NCI-H2196 (cell line): ENCODE measurements at regions not wholly inside any gene's neighbourhood (a gene's known extent, or its start where the extent isn't known, plus 50 kb on each side); places are given as distances from the start of the nearest gene placed in this dataset.
A peak's percentile ranks its signal among the peaks of the same experiment; 100 is the strongest.

Experiments
- DNase-seq: peaks from one replicate; lab custom pipeline; 2025; ENCODE audit not compliant: unreplicated experiment; lab: John Stamatoyannopoulos, UW

DNA sequence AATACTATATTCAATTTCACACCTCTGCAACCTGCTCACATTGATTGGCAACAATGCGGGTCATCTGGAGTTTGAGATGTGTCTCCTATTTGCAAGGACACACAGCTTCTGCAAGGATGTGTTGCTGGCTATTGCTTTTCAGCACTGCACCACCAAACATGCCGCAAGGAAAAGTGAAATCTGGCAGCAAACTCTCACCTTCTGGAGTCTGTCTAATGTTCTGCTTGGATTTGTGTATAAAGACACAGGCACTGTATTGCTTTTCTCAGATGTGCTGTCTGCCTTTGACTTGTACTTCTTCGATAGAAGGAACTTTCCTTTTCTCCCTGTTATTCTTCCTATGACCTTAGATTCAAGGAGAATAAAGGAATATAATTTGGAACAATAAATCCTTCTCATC lies 138.6 kb upstream of the EPHA4 start:
- no peak for DNase-seq

DNA sequence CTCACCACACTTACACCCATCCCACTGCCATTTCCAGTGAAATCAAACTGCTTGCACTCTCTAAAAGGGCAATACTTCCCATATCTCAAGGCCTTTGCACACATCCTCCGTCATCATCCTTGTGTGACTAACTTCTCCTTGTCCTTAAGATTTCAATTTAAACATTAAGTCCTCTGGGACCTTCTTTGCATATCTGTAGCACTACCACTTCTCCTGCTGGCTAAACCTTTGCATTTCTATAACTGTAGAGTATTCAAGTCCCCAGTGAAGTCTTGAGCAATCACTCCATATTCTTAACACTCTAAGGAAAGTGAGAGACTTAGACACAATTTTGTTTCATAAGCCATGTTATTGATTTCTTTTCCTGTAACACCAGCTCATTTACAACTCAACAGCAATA lies 136.8 kb upstream of the EPHA4 start:
- no peak for DNase-seq

GRCh38 chr2:221705185-221705877 lies 133.2 kb upstream of the EPHA4 start:
- no peak for DNase-seq

DNA sequence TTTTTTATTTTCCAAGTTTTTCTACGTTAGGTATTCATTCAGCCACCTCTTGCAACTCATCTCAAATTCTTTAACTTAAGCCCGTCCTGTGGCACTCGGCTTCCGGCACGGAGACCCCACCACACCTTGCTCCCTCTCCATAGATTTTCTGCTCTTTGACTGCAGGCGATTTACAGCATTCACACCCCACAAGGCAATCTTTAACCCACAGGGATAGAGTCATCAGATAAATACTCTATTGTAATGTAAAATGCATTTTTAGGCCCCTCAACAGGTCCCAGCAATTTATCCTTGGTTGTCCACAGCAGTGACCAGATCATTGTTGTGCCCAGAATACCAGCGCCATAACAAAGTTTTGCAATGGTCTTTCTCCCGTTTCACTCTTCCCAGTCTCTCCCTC lies 132.3 kb upstream of the EPHA4 start:
- no peak for DNase-seq

DNA sequence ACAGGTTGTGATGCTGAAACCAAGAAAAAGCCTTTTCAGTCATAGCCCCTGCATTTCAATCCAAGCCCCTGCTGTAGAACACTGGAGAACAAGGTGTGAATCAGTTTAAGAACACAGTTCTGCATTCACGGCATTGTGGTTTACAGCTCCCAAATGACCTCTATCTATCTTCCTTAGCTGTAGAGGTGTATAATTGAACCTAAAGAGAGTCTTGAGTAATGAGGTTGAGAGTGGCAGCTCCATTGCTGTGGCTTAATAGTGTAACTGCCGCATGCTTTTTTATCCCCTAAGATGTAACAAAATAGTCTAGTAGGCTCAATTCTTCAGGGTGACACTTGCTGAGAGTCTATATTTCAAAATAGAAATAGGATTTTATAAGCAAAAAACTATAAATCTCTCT lies 121.3 kb upstream of the EPHA4 start:
- DNase-seq = no peak

DNA sequence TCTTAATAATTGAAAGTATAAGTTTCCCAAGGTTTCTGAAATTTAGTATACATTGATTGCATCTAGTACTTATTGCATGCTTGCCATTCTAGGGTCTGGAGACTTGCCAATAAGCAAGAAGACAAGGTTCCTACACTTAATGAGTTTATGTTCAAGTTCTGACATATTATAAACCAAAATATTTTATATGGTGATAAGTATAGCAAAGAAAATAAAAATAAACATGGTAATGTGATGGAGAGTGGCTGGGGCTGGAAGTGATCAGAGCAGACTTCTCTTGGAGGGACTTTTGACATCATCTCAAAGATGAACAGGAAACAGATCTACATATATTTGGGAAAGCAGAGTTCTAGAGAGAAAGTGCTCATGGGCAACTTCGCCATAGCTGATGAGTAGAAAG lies 119.5 kb upstream of the EPHA4 start:
- no peak for DNase-seq

GRCh38 chr2:221689140-221689539 lies 117.0 kb upstream of the EPHA4 start:
- DNase-seq = no peak

DNA sequence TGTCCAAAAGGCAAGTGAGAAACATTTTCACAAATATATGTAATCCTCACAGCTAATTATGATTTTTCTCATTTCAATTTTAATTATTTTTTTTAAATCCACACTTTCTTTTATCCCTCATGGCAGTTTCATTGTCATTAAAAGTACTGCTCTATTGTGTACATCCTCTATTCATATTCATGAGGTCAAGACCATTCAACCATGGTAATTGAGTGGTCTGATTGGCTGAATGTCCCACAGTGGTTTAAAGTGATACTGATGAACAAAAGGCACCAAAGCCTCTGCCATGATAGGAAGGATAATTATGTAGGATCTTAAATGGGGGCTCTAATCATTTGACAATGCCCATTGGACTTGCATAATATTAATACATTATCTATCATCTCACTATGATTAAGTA lies 108.4 kb upstream of the EPHA4 start:
- no peak for DNase-seq

DNA sequence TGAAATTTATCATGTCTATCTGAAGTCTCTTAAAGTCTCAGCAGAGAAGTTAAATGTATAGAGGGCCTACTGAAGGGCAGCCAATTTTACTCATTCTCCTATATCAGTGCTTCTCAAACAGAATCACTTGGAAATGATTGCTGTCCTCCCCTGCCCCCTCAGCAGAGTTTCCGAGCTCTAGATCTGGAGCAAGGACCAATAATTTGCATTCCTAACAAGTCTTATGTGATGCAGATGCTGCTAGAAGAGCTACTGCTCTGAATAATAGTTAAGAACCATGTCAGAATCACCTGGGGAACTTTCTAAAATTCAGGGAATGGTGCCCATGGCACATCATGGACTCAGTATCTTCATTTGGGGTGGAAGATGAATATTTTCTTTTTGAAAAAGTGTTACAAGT lies 105.6 kb upstream of the EPHA4 start:
- DNase-seq = no peak

GRCh38 chr2:221676566-221677172 lies 104.6 kb upstream of the EPHA4 start:
- DNase-seq = no peak

- no peak for DNase-seq
Measured at GRCh38 chr2:221675201-221675908, 103.3 kb upstream of the EPHA4 start.

DNA sequence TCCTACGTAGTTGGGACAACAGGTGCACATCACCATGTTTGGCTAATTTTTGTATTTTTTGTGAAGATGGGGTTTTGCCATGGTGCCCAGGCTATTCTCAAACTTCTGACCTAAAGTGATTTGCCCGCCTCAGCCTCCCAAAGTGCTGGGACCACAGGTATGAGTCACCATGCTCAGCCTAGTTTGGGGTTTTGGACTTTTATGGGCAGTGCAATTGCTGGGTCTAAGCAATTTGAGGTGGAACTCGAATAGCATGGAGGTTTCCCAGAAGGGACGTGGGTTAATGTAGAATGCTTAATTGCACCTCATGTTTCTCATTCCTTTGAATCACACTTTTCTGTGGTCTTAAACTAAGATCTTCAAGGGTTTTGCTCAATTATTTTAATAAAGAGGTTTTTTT lies 102.3 kb upstream of the EPHA4 start:
- no peak for DNase-seq

DNA sequence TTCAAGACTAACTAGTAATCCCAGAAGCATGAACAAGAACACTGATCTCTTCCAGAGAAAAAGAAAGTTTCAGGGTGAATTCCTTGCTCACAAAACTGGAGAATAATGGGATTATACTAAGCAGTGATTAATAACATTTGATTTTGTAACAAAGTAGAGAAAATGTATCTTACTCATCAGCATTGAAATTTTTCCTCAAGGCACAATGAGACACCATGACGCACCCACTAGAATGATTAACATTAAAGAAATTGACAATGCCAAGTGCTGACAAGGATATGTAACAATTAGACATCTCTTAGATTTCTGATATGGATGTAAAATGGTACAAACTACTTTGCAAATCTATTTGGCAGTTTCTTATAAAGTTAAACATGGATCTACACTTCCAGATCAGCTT lies 101.1 kb upstream of the EPHA4 start:
- DNase-seq = no peak

DNA sequence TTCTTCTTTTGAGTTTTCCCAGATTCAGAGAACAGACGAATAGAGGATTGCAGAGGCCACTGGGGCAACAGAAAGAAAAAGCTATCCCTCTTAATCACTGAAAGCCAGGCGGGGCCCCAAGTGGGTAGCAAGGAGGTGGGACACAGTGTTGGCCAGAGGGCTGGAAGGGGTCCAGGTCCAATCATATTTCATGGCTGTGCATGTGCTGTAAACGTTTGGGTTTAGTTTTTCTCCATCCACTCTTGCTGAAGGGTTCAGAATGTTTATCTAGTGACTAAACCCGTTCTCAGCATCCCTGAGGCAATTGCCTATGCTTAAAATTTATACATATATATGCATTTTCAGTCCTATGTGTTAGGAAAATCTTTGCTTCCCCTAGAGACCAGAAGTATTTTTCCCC lies 99.4 kb upstream of the EPHA4 start:
- DNase-seq = no peak

GRCh38 chr2:221662689-221663391 lies 90.7 kb upstream of the EPHA4 start:
- DNase-seq = no peak

DNA sequence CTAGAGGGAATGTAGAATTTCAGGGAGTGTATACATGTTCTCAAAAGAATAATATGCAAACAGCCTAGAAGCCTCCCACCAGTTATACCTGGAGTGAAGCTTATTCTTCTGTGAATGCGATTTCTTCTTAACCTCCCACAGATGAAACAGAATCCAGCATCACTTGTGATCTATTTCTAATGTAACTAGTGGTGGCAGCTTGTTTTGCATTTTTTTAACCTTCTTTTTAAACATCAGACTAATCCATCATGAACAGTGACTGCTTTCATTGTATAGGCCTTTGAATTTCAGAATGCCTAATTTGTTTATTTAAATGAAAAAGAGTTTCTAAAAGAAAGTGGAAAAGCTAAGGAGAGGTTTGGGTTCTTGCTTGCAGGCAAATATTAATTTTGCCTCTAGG lies 85.7 kb upstream of the EPHA4 start:
- DNase-seq = no peak

DNA sequence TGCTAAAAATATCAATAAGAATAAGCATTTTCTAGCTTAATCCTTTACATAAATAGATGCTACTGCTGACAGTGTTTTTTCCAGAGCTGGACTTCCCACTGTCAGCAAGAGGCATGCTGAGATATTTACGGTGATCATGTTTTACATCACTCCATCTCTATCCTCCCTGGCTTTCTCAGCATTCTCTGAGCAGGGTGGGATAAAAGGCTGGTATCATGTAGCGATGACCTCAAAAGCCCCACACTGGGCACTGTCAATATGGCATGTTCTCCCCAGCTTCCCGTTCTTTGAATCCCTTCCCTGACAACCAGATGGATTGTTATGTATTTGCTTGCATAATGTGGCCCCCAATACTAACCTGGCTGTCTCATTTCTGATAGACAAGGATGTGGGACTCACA lies 83.2 kb upstream of the EPHA4 start:
- DNase-seq = no peak

DNA sequence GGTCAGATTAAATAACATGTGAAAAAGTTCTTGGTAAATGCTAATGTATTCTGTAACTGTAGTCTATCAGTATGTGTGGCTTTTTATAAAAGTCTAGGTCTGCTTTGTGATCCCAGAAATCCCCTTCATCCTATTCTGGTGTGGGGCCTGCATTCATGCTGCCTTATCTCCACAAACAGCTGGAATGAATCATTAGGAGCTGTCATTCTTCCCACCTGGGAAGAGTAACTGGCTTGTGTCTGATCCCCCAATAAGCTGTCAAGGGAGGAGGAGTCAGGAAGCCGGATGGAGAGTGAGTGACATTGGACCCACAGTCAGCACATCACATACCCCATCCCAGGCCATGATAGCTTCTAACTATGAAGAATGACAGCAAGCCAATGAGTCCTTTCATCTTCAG lies 81.1 kb upstream of the EPHA4 start:
- DNase-seq = no peak

DNA sequence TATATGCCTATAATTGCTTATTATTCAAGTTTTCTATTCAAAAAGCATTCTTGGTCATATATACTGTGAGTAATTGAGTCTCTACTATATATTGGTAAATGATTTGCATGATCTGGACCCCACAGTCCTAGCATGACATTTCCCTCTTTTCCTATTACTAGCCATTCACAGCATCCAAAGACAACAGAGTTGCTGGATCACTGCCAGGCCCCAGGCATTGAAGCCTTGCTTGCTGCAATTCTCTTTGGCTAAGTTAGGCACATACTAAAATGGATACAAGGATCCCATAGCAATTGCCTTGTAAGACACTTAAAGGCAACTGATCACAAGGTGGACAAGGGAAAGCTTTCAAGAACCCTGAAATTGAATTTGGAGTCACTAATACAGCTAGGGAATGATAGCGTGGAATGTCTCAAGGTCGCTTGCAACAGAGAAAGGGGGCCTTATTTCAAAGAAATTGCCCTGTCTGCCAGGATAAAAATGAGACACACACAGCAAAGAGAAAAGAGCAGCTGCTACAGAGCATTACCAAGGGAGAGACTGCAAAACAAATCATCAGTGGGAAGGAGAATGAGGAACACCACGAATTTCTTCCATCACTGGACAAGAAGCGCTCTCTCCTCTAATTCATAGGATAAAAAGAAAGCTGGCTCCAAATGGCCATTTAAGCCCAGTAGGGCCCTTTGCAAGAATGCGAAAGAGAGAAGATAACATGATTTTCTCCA lies 77.1 kb upstream of the EPHA4 start:
- DNase-seq = peak; percentile 20

DNA sequence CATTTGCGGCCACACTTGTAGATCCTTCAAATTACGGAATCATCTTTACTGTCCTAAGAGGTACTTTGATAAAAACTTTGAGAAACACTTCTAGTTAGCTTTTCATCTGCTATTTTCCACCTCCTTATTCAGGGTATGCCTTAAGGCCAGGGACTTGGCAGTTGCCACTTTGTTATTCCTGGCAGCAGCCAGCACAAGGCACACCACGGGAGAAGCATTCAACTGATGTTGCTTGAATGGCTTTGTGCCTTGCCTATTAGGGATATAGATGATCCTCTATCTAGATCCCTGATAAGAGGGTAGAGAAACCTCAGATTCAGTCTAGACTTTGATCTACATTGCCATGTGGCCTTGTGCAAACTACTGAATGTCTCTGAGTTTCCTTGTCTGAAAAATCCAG lies 70.3 kb upstream of the EPHA4 start:
- no peak for DNase-seq

DNA sequence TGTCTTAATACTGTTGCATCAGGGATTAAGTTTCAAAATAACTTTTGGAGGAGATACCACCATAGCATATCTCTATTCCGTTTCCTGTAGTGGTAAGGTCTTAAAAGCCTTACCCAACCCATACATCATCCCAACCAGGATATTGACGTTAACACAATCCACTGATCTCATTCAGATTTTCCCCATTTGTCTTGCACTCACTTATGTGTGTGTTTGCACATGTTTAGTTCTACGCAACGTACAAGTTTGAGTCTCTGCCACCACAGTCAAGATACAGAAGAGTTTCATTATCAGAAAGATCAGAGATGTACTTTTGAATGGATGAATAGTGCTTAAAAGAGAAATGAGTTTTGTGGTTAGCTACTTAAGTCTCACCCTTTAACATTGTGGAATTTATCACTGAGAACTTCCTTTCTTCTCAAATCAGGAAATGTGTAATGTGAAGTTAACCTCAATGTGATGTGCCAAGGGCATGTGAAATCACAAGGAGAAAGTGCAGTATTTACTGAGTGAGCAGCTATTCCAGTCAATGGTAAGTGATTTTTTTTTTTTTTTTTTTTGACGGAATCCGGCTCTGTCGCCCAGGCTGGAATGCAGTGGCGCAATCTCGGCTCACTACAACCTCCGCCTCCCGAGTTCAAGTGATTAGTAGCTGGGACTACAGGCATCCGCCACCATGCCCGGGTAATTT lies 69.2 kb upstream of the EPHA4 start:
- no peak for DNase-seq
